Nephron (organoid): ENCODE measurements at regions not wholly inside any gene's neighbourhood (a gene's known extent, or its start where the extent isn't known, plus 50 kb on each side); places are given as distances from the start of the nearest gene placed in this dataset.

Experiments used
- H3K27ac Mint-ChIP-seq, 3 experiments: 2 replicates each; pipeline ENCODE4 v1.8.0; 2020; ENCODE audit warnings: mixed read lengths in 3 of 3, mild to moderate bottlenecking in 2 of 3, moderate library complexity in 1 of 3
- H3K27me3 Mint-ChIP-seq: 2 replicates; pipeline ENCODE4 v1.8.0; 2021; ENCODE audit warnings: low read depth, mild to moderate bottlenecking, moderate library complexity, mixed read lengths
- H3K36me3 Mint-ChIP-seq: 2 replicates; pipeline ENCODE4 v1.8.0; 2020; ENCODE audit warnings: low read depth, mixed read lengths
- H3K4me1 Mint-ChIP-seq: 2 replicates; pipeline ENCODE4 v1.8.0; 2020; ENCODE audit warnings: mixed read lengths
- H3K4me3 Mint-ChIP-seq, 3 experiments: 2 replicates each; pipeline ENCODE4 v1.8.0; 2020; ENCODE audit warnings: mild to moderate bottlenecking in 3 of 3, mixed read lengths in 3 of 3, moderate library complexity in 2 of 3
- H3K9me3 Mint-ChIP-seq: 2 replicates; pipeline ENCODE4 v1.8.0; 2020; ENCODE audit warnings: mixed read lengths
- TF ChIP-seq, protein P1 (sequence below), 3 experiments: fragments of 200-600 bp; sonication (generic); IDR thresholded peaks; one replicate each; pipeline ENCODE4 v1.5.0; 2021; ENCODE audit warnings: antibody characterized with exemption in 3 of 3; ENCODE audit not compliant: unreplicated experiment in 3 of 3

DNA sequence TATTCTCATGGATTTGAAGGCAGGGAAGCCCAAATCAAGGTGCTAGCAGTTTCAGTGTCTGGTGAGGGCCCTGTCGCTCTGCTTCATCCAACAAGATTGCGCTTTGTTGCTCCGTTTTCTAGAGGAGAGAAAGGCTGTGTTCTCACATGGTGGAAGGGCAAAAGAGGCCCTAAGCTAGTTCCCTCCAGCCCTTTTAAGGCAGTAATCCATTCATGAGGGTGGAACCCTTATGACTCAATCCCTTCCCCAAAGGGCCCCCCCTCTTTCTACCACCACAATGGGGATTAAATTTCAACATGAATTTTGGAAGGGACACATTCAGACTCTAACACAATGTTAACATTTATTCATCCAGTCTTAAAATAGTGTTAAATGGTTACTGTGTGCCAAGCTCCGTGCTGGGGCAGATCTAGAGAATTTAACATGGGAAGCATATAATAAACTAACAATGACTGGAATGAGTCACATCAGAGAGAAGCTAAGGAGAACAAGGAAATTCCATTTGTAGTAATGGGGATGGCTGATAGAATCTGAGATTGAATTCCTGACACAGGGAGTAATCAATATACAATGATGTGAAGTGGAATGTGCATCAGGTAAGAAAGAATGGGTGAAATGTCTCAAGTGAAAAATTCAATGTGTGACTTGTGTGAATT is 382.8 kb upstream of the ZNF608 start:
- TF ChIP-seq, protein P1, sequence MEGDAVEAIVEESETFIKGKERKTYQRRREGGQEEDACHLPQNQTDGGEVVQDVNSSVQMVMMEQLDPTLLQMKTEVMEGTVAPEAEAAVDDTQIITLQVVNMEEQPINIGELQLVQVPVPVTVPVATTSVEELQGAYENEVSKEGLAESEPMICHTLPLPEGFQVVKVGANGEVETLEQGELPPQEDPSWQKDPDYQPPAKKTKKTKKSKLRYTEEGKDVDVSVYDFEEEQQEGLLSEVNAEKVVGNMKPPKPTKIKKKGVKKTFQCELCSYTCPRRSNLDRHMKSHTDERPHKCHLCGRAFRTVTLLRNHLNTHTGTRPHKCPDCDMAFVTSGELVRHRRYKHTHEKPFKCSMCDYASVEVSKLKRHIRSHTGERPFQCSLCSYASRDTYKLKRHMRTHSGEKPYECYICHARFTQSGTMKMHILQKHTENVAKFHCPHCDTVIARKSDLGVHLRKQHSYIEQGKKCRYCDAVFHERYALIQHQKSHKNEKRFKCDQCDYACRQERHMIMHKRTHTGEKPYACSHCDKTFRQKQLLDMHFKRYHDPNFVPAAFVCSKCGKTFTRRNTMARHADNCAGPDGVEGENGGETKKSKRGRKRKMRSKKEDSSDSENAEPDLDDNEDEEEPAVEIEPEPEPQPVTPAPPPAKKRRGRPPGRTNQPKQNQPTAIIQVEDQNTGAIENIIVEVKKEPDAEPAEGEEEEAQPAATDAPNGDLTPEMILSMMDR (IDR thresholded peaks at IDR 0.05; ENCODE audit: unreplicated experiment in 3 of 3), result no peak
- Mint-ChIP-seq H3K27me3 (peaks cover 4% of the 10 kb centered on the region), H3K27ac (no peak overlapping the region), H3K36me3 (no peaks in the 10 kb centered on the region), H3K4me3 (no peak overlapping the region), H3K4me1 (peaks cover 13% of the 10 kb centered on the region), H3K9me3 (peaks cover 3% of the 10 kb centered on the region)

DNA sequence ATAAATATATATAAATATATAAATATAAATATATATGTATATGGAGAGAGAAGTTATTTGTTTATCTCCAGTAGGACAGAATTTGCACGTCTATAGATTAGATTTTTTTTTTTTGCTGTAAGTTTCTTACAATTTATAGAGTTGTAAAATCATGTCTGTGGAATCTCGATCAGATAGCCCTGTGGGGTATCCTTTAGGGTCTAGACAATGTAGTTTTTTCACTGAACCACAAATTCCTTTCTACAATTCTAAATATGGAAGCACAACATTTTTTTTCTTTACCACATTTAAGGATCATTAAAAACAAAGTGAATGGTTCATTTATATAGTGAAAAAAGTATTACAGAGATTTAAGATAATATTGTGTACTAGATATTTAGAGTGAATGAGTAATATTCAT is 384.2 kb upstream of the ZNF608 start:
- peaks cover 10% of the 10 kb centered on the region for H3K4me1 Mint-ChIP-seq
- no peak overlapping the region for H3K4me3 Mint-ChIP-seq
- TF ChIP-seq, protein P1 (IDR thresholded peaks at IDR 0.05; ENCODE audit: unreplicated experiment in 3 of 3), result no peak
- H3K27ac Mint-ChIP-seq, result no peak overlapping the region
- no peaks in the 10 kb centered on the region for H3K36me3 Mint-ChIP-seq
- H3K9me3 Mint-ChIP-seq, result peaks cover 3% of the 10 kb centered on the region
- H3K27me3 Mint-ChIP-seq, result peaks cover 4% of the 10 kb centered on the region

DNA sequence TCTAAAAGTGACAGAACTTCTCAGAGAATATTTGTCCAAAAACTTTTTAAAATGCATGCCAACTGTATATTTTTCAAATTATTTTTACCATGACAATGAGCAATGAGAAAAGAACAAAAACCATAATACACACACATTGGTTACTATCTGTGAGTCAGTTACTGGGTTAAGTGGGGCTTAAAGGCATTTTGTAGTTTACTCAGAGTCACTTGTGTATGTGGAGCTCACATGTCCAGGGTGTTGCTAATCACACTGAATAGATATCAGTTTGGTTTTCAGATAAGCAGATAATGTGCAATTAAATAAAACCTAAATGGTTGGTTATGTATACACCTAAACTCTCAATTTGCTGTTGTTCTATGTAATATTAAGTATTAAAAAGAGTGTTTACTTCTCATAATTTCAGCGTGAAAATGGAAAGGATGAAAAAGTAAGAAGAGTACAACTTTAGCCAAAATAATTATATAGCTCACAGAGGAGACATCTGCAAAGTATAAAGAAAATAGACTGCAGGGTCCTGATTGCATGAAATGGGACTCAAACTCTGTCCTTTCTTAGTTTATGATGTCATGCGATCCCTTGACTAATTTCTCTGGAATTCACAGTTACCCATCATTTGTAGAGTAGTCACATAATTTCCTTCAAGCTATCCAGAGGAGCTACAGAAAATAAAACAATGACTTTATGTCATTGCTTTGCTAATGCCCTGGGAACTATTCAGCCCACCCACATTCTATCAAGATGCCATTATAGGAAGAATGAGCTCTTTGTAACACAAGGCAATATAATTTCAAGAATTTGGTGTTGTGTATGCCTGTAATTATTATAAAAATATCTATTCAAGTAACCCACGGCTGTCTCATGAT is 388.0 kb upstream of the ZNF608 start:
- H3K27me3 Mint-ChIP-seq, result no peaks in the 10 kb centered on the region
- H3K4me3 Mint-ChIP-seq, result no peak overlapping the region
- TF ChIP-seq, protein P1 (IDR thresholded peaks at IDR 0.05; ENCODE audit: unreplicated experiment in 3 of 3), result no peak
- H3K27ac Mint-ChIP-seq, result no peak overlapping the region
- H3K9me3 Mint-ChIP-seq, result no peaks in the 10 kb centered on the region
- no peaks in the 10 kb centered on the region for H3K36me3 Mint-ChIP-seq
- H3K4me1 Mint-ChIP-seq, result peaks cover 9% of the 10 kb centered on the region

DNA sequence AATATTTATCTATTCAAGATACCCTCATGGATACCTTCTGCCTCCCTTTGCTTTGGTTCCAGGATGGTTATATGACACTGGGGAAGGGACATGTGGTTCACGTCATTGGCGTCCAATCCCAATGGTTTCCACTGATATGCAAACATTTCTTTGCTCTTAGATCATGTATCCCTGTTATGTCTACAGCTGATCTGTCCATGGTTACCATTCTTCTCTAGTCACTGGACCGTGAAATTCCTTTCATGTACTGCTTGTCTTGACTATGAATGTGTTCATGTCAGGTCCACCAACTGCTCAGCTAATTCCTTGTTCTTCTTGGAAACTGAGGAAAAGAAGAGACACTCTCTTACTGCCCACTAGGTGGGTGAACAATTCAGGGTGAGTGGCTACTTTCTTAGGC is 391.1 kb upstream of the ZNF608 start:
- H3K27ac Mint-ChIP-seq, result no peak overlapping the region
- H3K36me3 Mint-ChIP-seq, result no peaks in the 10 kb centered on the region
- H3K27me3 Mint-ChIP-seq, result no peaks in the 10 kb centered on the region
- H3K4me3 Mint-ChIP-seq, result no peak overlapping the region
- TF ChIP-seq, protein P1 (IDR thresholded peaks at IDR 0.05; ENCODE audit: unreplicated experiment in 3 of 3), result no peak
- no peaks in the 10 kb centered on the region for H3K9me3 Mint-ChIP-seq
- H3K4me1 Mint-ChIP-seq, result peaks cover 9% of the 10 kb centered on the region

DNA sequence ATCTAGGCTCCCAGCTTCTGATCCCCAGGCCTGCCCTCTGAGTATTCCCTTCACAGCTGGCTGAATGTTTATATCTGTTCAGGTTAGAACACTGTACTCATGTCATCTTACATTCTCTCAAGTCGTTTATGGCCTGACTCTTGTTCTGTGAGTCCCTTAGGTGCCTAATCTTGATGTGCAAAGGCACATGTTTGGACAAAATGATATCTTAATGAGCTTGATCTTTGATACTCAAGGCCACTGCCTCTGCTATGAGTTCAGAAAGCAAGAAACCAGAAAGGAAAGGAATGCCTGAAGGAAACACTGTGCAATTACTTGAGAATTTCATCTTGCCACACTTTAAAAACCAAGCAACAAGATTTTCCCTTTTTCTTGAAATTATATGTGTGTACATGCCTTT is 391.8 kb upstream of the ZNF608 start:
- Mint-ChIP-seq H3K36me3 (no peaks in the 10 kb centered on the region), H3K4me1 (peaks cover 9% of the 10 kb centered on the region), H3K9me3 (no peaks in the 10 kb centered on the region), H3K27ac (no peak overlapping the region), H3K4me3 (no peak overlapping the region), H3K27me3 (no peaks in the 10 kb centered on the region)
- TF ChIP-seq, protein P1 (IDR thresholded peaks at IDR 0.05; ENCODE audit: unreplicated experiment in 3 of 3), result no peak
